GM13976 (cell line): ENCODE measurements at regions not wholly inside any gene's neighbourhood (a gene's known extent, or its start where the extent isn't known, plus 50 kb on each side); places are given as distances from the start of the nearest gene placed in this dataset.
"Not testable (repeated sequence)": the region's sequence is repeated elsewhere in the genome, so short reads cannot be mapped to it uniquely, and the experiment has no call there.

Experiments used
- DNase-seq: peaks from one replicate; pipeline ENCODE4 v3.0.0; 2012; ENCODE audit warnings: low spot score
- CTCF ChIP-seq: IDR thresholded peaks from 2 replicates; pipeline ENCODE4 v1.5.1; 2012; ENCODE audit warnings: borderline replicate concordance, mild to moderate bottlenecking; ENCODE audit not compliant: insufficient read depth; ENCODE audit errors: extremely low read depth, missing control alignments, control extremely low read depth
- in situ Hi-C: fragments of 300-500 bp; cut with MboI; formaldehyde crosslinking; loops from one replicate; pipeline ENCODE4 v1.12.0; 2022; ENCODE audit warnings: low sequenced_read_pairs, mixed read lengths, inconsistent platforms; ENCODE audit not compliant: unreplicated experiment

DNA sequence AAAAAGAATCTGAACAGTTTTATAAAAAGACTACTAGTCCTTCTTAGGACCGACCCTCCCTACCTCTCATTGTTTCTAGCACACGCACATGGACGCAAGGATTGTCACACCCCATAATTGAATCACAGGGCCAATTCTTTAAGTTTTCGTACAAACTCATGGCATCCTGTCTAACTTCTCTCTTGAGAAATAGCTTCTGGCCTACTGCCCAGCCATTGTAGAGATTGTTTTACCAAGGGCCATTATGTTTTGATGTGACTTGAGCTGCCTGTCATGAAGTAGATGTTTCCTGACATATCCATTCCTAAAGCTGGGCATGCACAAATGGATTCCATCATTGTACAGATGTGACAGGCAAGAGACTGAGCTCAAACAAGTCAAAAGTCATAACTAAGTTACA, 1672.1 kb upstream of the C9orf72 start:
- in situ Hi-C loops, result no loop called here
- no peak for DNase-seq
- no peak for TF ChIP-seq CTCF

DNA sequence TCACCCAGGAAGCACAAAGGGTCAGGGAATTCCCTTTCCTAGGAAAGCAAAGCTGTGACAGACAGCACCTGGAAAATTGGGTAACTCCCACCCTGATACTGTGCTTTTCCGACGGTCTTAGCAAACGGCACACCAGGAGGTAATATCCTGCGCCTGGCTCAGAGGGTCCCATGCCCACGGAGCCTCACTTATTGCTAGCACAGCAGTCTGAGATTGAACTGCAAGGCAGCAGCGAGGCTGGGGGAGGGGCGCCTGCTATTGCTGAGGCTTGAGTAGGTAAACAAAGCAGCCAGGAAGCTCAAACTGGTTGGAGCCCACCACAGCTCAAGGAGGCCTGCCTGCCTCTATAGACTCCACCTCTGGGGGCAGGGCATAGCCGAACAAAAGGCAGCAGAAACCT, 1697.1 kb upstream of the C9orf72 start:
- in situ Hi-C loops, DNase-seq: not testable (repeated sequence)

DNA sequence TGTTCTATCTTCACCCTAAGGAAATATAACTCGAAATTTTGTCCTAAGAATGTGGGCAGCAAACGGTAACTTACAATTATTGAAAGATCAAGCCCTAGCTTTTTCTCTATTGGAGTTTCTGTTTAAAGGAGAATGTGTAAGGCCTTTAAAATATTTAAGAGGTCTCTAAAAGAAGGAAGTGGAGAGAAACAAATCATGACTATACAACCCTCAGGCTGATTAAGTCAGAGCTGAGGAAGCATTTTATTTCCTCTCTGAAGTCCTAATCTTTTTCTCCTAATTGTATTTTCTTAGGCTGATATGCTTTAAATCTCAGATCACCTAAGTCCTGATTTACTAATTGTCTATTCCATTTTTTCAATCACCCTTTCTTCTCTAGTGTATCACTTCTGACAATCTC, 1708.8 kb upstream of the C9orf72 start:
- in situ Hi-C loops, result no loop called here
- no peak for DNase-seq
- TF ChIP-seq CTCF, result no peak

DNA sequence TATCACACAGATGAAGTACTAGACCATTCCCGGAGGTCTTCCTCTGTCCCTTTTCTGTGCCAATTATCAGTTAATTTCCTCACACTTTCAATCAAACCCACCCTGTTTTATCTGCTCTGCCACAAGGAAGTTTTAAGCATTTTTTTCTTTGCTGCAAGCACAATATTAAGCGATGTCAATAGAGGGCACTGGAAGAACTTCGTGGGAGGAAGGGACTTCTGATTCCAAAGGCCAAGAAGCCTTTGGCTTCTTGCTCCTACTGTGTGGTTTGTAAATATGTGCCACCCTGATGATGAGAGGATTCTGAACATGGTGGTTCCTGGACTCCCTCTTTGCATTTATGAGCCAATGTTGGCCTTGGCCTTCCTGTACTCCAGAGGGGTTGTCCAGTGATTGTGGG, 1712.5 kb upstream of the C9orf72 start:
- no peak for DNase-seq
- no peak for TF ChIP-seq CTCF
- in situ Hi-C loops, result no loop called here

GRCh38 chr9:29289365-29289764, 1716.1 kb upstream of the C9orf72 start:
- TF ChIP-seq CTCF, result no peak
- in situ Hi-C loops, result no loop called here
- DNase-seq, result no peak

DNA sequence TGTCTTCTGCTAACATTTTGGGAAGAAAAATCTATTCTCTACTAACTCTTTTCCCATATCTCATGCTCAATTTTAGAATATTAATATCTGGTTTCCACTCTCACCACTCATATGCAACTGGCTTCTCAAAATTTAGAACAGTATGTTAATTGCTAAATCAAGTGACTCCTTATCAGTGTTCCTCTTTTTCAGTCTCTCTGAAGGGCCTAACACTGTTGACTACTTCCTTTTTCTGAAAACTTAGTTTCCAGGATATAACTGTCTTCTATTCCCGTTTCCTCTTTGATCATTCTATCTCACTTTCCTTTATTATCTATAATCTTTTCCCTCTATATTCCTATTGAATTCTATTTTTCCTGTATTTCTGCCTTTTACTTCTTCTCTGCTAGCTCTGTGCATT, 1717.2 kb upstream of the C9orf72 start:
- DNase-seq, result no peak
- no peak for TF ChIP-seq CTCF
- in situ Hi-C loops, result no loop called here

DNA sequence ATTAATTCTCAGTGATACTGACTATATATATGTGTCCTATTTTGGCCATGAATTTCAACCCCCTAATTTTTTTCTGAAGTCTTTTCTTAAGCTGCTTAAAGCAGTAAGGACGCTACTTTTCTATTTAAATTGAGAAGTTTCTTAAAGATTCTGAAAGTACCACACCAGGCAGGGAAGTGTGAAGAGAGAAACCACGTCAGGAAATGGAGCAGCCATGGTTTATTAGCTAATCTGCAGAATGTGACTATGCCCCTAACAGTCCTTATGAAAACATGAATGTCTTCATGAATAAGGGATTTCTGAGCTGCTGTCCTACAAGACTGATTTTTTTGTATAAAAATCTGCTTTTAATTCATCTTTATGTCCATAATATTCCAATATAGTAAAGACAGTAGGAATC, 1724.3 kb upstream of the C9orf72 start:
- DNase-seq, result no peak
- TF ChIP-seq CTCF, result no peak
- in situ Hi-C loops, result no loop called here
